GM23338 (cell line): ENCODE measurements at regions not wholly inside any gene's neighbourhood (a gene's known extent, or its start where the extent isn't known, plus 50 kb on each side); places are given as distances from the start of the nearest gene placed in this dataset.

Experiments
- ATAC-seq: fragments of 200-7000 bp; cut with Tn5 transposase; 3 replicates; pipeline ENCODE4 v1.9.1; 2020
- DNase-seq: peaks from one replicate; pipeline ENCODE4 v3.0.0-alpha.2; 2015; ENCODE audit warnings: low spot score
- H2AFZ ChIP-seq: fragments of 200-600 bp; sonication (generic); 2 replicates; pipeline ENCODE4 v1.8.0; 2016; ENCODE audit warnings: antibody characterized with exemption, mild to moderate bottlenecking, moderate library complexity
- H3F3A ChIP-seq: fragments of 200-600 bp; sonication (generic); replicated peaks from 2 replicates; pipeline ENCODE4 v1.8.0; 2017; ENCODE audit warnings: antibody characterized with exemption, mixed run types, low read depth
- H3K27ac ChIP-seq: fragments of 200-600 bp; sonication (generic); 2 replicates; pipeline ENCODE4 v1.6.1; 2016; ENCODE audit warnings: low read depth
- H3K27me3 ChIP-seq: fragments of 200-600 bp; sonication (generic); 2 replicates; pipeline ENCODE4 v1.8.0; 2016; ENCODE audit warnings: mild to moderate bottlenecking, mixed run types, moderate library complexity; ENCODE audit not compliant: insufficient read depth
- H3K36me3 ChIP-seq: fragments of 200-600 bp; sonication (generic); 2 replicates; pipeline ENCODE4 v1.8.0; 2016; ENCODE audit warnings: mild to moderate bottlenecking; ENCODE audit not compliant: insufficient read depth
- H3K4me1 ChIP-seq: fragments of 200-600 bp; sonication (generic); 2 replicates; pipeline ENCODE4 v1.8.0; 2016; ENCODE audit warnings: mild to moderate bottlenecking, moderate library complexity; ENCODE audit not compliant: insufficient read depth
- H3K4me2 ChIP-seq: fragments of 200-600 bp; sonication (generic); 2 replicates; pipeline ENCODE4 v1.7.1; 2017; ENCODE audit warnings: mixed run types
- H3K4me3 ChIP-seq: fragments of 200-600 bp; sonication (generic); 2 replicates; pipeline ENCODE4 v1.6.1; 2016; ENCODE audit warnings: mixed run types
- H3K79me2 ChIP-seq: fragments of 200-600 bp; sonication (generic); replicated peaks from 2 replicates; pipeline ENCODE4 v1.8.0; 2017; ENCODE audit warnings: mild to moderate bottlenecking; ENCODE audit not compliant: insufficient read depth
- H3K9me2 ChIP-seq: fragments of 200-600 bp; sonication (generic); 2 replicates; pipeline ENCODE4 v1.8.0; 2017; ENCODE audit not compliant: insufficient read depth
- H4K20me1 ChIP-seq: fragments of 200-600 bp; sonication (generic); replicated peaks from 2 replicates; pipeline ENCODE4 v1.8.0; 2017; ENCODE audit warnings: mild to moderate bottlenecking; ENCODE audit not compliant: insufficient read depth
- H3K27ac Mint-ChIP-seq: 2 replicates; pipeline ENCODE4 v1.8.0; 2020; ENCODE audit warnings: inconsistent platforms, mild to moderate bottlenecking, moderate library complexity, mixed read lengths
- H3K27me3 Mint-ChIP-seq: 3 replicates; pipeline ENCODE4 v1.8.0; 2022; ENCODE audit warnings: low read depth, mild to moderate bottlenecking, moderate library complexity, mixed read lengths, inconsistent platforms; ENCODE audit not compliant: insufficient read depth, poor library complexity
- H3K36me3 Mint-ChIP-seq: 3 replicates; pipeline ENCODE4 v1.8.0; 2021; ENCODE audit warnings: low read depth, mild to moderate bottlenecking, inconsistent platforms, moderate library complexity, mixed read lengths
- H3K4me1 Mint-ChIP-seq: 3 replicates; pipeline ENCODE4 v1.8.0; 2020; ENCODE audit warnings: mild to moderate bottlenecking, inconsistent platforms, mixed read lengths
- H3K4me3 Mint-ChIP-seq: 3 replicates; pipeline ENCODE4 v1.8.0; 2021; ENCODE audit warnings: moderate library complexity, mild to moderate bottlenecking, inconsistent platforms, mixed read lengths
- H3K9me3 Mint-ChIP-seq: 3 replicates; pipeline ENCODE4 v1.8.0; 2020; ENCODE audit warnings: moderate library complexity, mild to moderate bottlenecking, inconsistent platforms, mixed read lengths
- CREB1 ChIP-seq: fragments of 250-450 bp; sonication (Bioruptor Pico); IDR thresholded peaks from 2 replicates; pipeline ENCODE4 v1.5.0; 2020; ENCODE audit warnings: low read depth, mild to moderate bottlenecking, moderate library complexity
- EZH2phosphoT487 ChIP-seq: fragments of 200-600 bp; sonication (generic); IDR thresholded peaks from one replicate; pipeline ENCODE4 v1.8.1; 2018; ENCODE audit warnings: antibody characterized with exemption; ENCODE audit not compliant: unreplicated experiment
- JUNB ChIP-seq: IDR thresholded peaks from one replicate; pipeline ENCODE4 v1.6.1; 2016; ENCODE audit warnings: antibody characterized with exemption; ENCODE audit not compliant: unreplicated experiment
- POLR2AphosphoS5 ChIP-seq: IDR thresholded peaks from 2 replicates; pipeline ENCODE4 v1.6.1; 2016; ENCODE audit warnings: antibody characterized with exemption, low read depth
- ZNF114 ChIP-seq: fragments of 250-450 bp; sonication (Bioruptor Pico); IDR thresholded peaks from 2 replicates; pipeline ENCODE4 v1.5.0; 2020; ENCODE audit warnings: mild to moderate bottlenecking, moderate library complexity
- ZNF331 ChIP-seq: fragments of 250-450 bp; sonication (Bioruptor Pico); IDR thresholded peaks from 2 replicates; pipeline ENCODE4 v1.5.0; 2020; ENCODE audit warnings: low read depth, mild to moderate bottlenecking, moderate library complexity
- TF ChIP-seq, protein P1 (sequence below): fragments of 250-450 bp; sonication (Bioruptor Pico); IDR thresholded peaks from 2 replicates; pipeline ENCODE4 v1.5.0; 2020; ENCODE audit warnings: mild to moderate bottlenecking, moderate library complexity

GRCh38 chr9:134534661-134535080 is 106.9 kb upstream of the COL5A1 start:
- Mint-ChIP-seq H3K4me3 (no peak overlapping the region), H3K27me3 (peaks cover 2% of the 10 kb centered on the region), H3K36me3 (no peaks in the 10 kb centered on the region), H3K27ac (no peak overlapping the region), H3K4me1 (0 out of 3 replicates have a peak, but pooled peaks cover 2% of the 10 kb centered on the region), H3K9me3 (peaks cover 4% of the 10 kb centered on the region; the same call in 1 of the 3 replicates)
- H3K4me2 ChIP-seq: no peak overlapping the region
- no peaks in the 10 kb centered on the region for H3K4me1 ChIP-seq
- H3K27me3 ChIP-seq: no peaks in the 10 kb centered on the region
- H2AFZ ChIP-seq: no peak overlapping the region
- H3K79me2 ChIP-seq: no peaks in the 10 kb centered on the region
- no peak for ATAC-seq
- no peaks in the 10 kb centered on the region for H3K9me2 ChIP-seq
- no peak for DNase-seq
- no peak for TF ChIP-seq POLR2AphosphoS5
- TF ChIP-seq CREB1 (CRISPR knock-in tag): no peak
- TF ChIP-seq, protein P1, sequence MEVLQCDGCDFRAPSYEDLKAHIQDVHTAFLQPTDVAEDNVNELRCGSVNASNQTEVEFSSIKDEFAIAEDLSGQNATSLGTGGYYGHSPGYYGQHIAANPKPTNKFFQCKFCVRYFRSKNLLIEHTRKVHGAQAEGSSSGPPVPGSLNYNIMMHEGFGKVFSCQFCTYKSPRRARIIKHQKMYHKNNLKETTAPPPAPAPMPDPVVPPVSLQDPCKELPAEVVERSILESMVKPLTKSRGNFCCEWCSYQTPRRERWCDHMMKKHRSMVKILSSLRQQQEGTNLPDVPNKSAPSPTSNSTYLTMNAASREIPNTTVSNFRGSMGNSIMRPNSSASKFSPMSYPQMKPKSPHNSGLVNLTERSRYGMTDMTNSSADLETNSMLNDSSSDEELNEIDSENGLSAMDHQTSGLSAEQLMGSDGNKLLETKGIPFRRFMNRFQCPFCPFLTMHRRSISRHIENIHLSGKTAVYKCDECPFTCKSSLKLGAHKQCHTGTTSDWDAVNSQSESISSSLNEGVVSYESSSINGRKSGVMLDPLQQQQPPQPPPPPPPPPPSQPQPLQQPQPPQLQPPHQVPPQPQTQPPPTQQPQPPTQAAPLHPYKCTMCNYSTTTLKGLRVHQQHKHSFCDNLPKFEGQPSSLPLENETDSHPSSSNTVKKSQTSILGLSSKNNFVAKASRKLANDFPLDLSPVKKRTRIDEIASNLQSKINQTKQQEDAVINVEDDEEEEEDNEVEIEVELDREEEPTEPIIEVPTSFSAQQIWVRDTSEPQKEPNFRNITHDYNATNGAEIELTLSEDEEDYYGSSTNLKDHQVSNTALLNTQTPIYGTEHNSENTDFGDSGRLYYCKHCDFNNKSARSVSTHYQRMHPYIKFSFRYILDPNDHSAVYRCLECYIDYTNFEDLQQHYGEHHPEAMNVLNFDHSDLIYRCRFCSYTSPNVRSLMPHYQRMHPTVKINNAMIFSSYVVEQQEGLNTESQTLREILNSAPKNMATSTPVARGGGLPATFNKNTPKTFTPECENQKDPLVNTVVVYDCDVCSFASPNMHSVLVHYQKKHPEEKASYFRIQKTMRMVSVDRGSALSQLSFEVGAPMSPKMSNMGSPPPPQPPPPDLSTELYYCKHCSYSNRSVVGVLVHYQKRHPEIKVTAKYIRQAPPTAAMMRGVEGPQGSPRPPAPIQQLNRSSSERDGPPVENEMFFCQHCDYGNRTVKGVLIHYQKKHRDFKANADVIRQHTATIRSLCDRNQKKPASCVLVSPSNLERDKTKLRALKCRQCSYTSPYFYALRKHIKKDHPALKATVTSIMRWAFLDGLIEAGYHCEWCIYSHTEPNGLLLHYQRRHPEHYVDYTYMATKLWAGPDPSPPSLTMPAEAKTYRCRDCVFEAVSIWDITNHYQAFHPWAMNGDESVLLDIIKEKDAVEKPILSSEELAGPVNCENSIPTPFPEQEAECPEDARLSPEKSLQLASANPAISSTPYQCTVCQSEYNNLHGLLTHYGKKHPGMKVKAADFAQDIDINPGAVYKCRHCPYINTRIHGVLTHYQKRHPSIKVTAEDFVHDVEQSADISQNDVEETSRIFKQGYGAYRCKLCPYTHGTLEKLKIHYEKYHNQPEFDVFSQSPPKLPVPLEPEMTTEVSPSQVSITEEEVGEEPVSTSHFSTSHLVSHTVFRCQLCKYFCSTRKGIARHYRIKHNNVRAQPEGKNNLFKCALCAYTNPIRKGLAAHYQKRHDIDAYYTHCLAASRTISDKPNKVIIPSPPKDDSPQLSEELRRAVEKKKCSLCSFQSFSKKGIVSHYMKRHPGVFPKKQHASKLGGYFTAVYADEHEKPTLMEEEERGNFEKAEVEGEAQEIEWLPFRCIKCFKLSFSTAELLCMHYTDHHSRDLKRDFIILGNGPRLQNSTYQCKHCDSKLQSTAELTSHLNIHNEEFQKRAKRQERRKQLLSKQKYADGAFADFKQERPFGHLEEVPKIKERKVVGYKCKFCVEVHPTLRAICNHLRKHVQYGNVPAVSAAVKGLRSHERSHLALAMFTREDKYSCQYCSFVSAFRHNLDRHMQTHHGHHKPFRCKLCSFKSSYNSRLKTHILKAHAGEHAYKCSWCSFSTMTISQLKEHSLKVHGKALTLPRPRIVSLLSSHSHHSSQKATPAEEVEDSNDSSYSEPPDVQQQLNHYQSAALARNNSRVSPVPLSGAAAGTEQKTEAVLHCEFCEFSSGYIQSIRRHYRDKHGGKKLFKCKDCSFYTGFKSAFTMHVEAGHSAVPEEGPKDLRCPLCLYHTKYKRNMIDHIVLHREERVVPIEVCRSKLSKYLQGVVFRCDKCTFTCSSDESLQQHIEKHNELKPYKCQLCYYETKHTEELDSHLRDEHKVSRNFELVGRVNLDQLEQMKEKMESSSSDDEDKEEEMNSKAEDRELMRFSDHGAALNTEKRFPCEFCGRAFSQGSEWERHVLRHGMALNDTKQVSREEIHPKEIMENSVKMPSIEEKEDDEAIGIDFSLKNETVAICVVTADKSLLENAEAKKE: no peak
- no peak overlapping the region for H3K4me3 ChIP-seq
- no peaks in the 10 kb centered on the region for H4K20me1 ChIP-seq
- no peak overlapping the region for H3K27ac ChIP-seq
- H3K36me3 ChIP-seq: no peaks in the 10 kb centered on the region
- no peaks in the 10 kb centered on the region for H3F3A ChIP-seq

- Histone ChIP-seq H3K27me3 (no peaks in the 10 kb centered on the region), H3K27ac (no peak overlapping the region)
- TF ChIP-seq, protein P1: no peak
- TF ChIP-seq CREB1 (CRISPR knock-in tag) (no peak), EZH2phosphoT487 (no peak), JUNB (no peak), ZNF331 (no peak), ZNF114 (CRISPR knock-in tag) (no peak)
Measured at GRCh38 chr9:134535171-134535570, 106.4 kb upstream of the COL5A1 start.

More at GRCh38 chr9:134535171-134535570, 106.4 kb upstream of the COL5A1 start:
- Mint-ChIP-seq H3K27me3 (peaks cover 2% of the 10 kb centered on the region), H3K27ac (no peak overlapping the region), H3K4me3 (no peak overlapping the region), H3K4me1 (0 out of 3 replicates have a peak, but pooled peaks cover 2% of the 10 kb centered on the region), H3K36me3 (no peaks in the 10 kb centered on the region), H3K9me3 (peaks cover 4% of the 10 kb centered on the region; the same call in 1 of the 3 replicates)
- Histone ChIP-seq H3F3A (no peaks in the 10 kb centered on the region), H3K4me3 (no peak overlapping the region), H2AFZ (no peak overlapping the region), H3K4me2 (no peak overlapping the region), H3K9me2 (no peaks in the 10 kb centered on the region), H4K20me1 (no peaks in the 10 kb centered on the region), H3K4me1 (no peaks in the 10 kb centered on the region), H3K79me2 (no peaks in the 10 kb centered on the region), H3K36me3 (no peaks in the 10 kb centered on the region)
- no peak for ATAC-seq
- DNase-seq: no peak
